ENCODE measurements at regions not wholly inside any gene's neighbourhood (a gene's known extent, or its start where the extent isn't known, plus 50 kb on each side); places are given as distances from the start of the nearest gene placed in this dataset.

DNA sequence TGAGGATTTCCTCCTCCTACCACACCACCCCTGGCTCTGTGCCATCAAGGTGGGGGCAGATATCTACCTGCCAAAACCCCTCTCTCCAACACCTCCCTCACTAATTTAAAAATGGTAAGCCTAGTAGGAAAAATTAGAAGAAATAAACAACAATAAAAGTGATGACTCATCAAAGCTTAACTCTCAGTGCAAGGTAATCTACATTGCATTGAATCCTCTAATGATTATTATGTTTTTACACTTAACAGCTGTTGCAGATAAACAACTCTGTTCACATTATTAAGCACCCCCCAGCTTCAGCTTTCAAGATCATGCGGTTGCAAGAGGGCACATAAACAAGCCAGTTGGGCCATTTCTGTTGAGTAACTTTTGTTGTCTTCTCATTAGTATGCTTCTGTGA lies 396.1 kb upstream of the ATP11B start:
- POLR2A ChIA-PET (ENCODE audit: unreplicated experiment), result no interaction called here
- intact Hi-C loops (cut with micrococcal nuclease; ENCODE audit: unreplicated experiment), result no loop called here
- H3K27ac ChIP-seq, result no peak overlapping the region

DNA sequence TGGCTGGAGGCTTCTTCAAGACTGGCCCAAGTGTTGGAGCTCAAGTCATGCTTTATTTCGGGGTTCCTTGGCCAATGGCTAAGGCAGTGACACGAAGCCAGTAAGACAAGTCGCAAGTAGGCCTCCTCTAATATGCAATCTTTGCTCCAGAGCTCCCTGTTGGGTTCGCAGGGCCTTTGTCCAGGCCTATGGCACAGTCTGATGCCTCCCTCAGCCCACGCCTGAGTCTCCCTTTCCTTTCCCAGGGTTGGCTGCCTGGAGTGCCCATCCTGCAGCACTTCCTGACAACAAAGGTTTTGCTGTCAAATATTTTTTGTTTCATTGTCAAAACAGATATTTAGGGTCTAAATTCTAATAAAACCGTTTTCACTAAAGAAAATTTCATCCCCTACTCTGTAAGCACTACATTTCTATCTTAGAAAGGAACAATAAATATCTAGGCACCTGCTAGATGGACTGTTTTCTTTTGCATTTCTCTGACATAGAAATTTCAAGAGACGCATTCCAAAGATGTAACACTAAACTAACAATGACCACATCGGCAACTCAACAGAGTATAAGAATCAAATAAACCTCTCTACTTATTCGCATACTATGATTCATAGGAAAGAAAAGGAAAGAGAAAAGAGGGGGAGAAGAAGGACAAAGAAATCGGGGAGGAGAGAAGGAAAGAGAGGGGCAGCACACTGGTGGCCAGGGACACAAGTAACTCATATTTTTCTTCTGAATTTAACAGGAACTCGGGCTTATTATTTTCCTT lies 393.1 kb upstream of the ATP11B start:
- Histone ChIP-seq H3K9me3 (ENCODE audit: insufficient read depth, low read depth) (no peaks in the 10 kb centered on the region), H3K4me3 (no peak overlapping the region), H3K4me2 (no peak overlapping the region), H3F3A (ENCODE audit: insufficient read depth, low read depth) (no peaks in the 10 kb centered on the region), H3K4me1 (replicated peaks; ENCODE audit: insufficient read depth) (no peaks in the 10 kb centered on the region), H2AFZ (no peak overlapping the region), H3K27ac (no peak overlapping the region), H4K20me1 (ENCODE audit: insufficient read depth) (no peaks in the 10 kb centered on the region), H3K9me2 (ENCODE audit: insufficient read depth) (no peaks in the 10 kb centered on the region), H3K79me2 (ENCODE audit: low read depth) (no peaks in the 10 kb centered on the region), H3K36me3 (ENCODE audit: low read depth) (no peaks in the 10 kb centered on the region), H3K27me3 (ENCODE audit: insufficient read depth, low read depth) (no peaks in the 10 kb centered on the region)
- POLR2A ChIA-PET (ENCODE audit: unreplicated experiment), result no interaction called here
- CTCF ChIA-PET, result no interaction called here
- no peak for DNase-seq
- no TSS peak for BruUV-seq (replicated peaks)
- no peak for TF ChIP-seq EZH2 (IDR thresholded peaks at IDR 0.05; ENCODE audit: low read depth)
- TF ChIP-seq, protein P1, sequence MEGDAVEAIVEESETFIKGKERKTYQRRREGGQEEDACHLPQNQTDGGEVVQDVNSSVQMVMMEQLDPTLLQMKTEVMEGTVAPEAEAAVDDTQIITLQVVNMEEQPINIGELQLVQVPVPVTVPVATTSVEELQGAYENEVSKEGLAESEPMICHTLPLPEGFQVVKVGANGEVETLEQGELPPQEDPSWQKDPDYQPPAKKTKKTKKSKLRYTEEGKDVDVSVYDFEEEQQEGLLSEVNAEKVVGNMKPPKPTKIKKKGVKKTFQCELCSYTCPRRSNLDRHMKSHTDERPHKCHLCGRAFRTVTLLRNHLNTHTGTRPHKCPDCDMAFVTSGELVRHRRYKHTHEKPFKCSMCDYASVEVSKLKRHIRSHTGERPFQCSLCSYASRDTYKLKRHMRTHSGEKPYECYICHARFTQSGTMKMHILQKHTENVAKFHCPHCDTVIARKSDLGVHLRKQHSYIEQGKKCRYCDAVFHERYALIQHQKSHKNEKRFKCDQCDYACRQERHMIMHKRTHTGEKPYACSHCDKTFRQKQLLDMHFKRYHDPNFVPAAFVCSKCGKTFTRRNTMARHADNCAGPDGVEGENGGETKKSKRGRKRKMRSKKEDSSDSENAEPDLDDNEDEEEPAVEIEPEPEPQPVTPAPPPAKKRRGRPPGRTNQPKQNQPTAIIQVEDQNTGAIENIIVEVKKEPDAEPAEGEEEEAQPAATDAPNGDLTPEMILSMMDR (conservative IDR thresholded peaks at IDR 0.05), result no peak
- intact Hi-C loops (cut with micrococcal nuclease; ENCODE audit: unreplicated experiment), result no loop called here

More for the DNA sequence above, 396.1 kb upstream of the ATP11B start:
- Histone ChIP-seq H3K36me3 (ENCODE audit: low read depth) (no peaks in the 10 kb centered on the region), H3K4me2 (no peak overlapping the region), H3K79me2 (ENCODE audit: low read depth) (no peaks in the 10 kb centered on the region), H2AFZ (no peak overlapping the region), H3K4me3 (no peak overlapping the region), H3K9me2 (ENCODE audit: insufficient read depth) (no peaks in the 10 kb centered on the region), H3F3A (ENCODE audit: insufficient read depth, low read depth) (no peaks in the 10 kb centered on the region), H3K4me1 (replicated peaks; ENCODE audit: insufficient read depth) (no peaks in the 10 kb centered on the region), H4K20me1 (ENCODE audit: insufficient read depth) (no peaks in the 10 kb centered on the region), H3K9me3 (ENCODE audit: insufficient read depth, low read depth) (no peaks in the 10 kb centered on the region), H3K27me3 (ENCODE audit: insufficient read depth, low read depth) (no peaks in the 10 kb centered on the region)
- DNase-seq, result no peak
- no TSS peak for BruUV-seq (replicated peaks)
- CTCF ChIA-PET, result no interaction called here
- TF ChIP-seq, protein P1 (conservative IDR thresholded peaks at IDR 0.05), result no peak
- no peak for TF ChIP-seq EZH2 (IDR thresholded peaks at IDR 0.05; ENCODE audit: low read depth)

DNA sequence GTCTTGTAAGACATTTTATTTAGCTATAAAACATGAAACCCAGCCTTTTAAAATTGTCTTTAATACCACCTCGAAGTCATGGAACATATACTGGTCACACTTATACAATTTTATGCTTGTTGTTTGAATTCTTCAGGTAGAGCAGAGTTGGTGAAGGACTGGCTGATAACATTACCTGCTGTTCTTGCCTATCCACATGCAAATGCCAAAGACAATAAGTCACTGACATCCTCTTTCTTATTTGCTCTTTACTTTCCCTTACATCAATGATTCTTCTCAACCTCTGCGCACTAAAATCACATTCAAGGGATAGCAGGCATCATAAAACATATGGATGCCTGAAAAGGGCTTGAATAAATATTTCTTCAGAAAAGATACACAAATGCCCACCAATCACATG lies 392.5 kb upstream of the ATP11B start:
- POLR2A ChIA-PET (ENCODE audit: unreplicated experiment), result no interaction called here
- BruUV-seq (replicated peaks), result no TSS peak
- DNase-seq, result no peak

More for the DNA sequence above, 392.5 kb upstream of the ATP11B start:
- Histone ChIP-seq H3K4me2 (no peak overlapping the region), H3K4me1 (replicated peaks; ENCODE audit: insufficient read depth) (no peaks in the 10 kb centered on the region; the same call in 1 of the 2 replicates), H3K9me2 (ENCODE audit: insufficient read depth) (no peaks in the 10 kb centered on the region), H3K9me3 (ENCODE audit: insufficient read depth, low read depth) (no peaks in the 10 kb centered on the region), H4K20me1 (ENCODE audit: insufficient read depth) (no peaks in the 10 kb centered on the region), H3K27me3 (ENCODE audit: insufficient read depth, low read depth) (no peaks in the 10 kb centered on the region), H3K79me2 (ENCODE audit: low read depth) (no peaks in the 10 kb centered on the region), H3K27ac (no peak overlapping the region), H3K36me3 (ENCODE audit: low read depth) (no peaks in the 10 kb centered on the region), H3F3A (ENCODE audit: insufficient read depth, low read depth) (no peaks in the 10 kb centered on the region), H2AFZ (no peak overlapping the region), H3K4me3 (no peak overlapping the region)
- TF ChIP-seq, protein P1 (conservative IDR thresholded peaks at IDR 0.05), result no peak
- no peak for TF ChIP-seq EZH2 (IDR thresholded peaks at IDR 0.05; ENCODE audit: low read depth)
- CTCF ChIA-PET, result no interaction called here
- intact Hi-C loops (cut with micrococcal nuclease; ENCODE audit: unreplicated experiment), result no loop called here

Measured in PC-9 (cell line).